Activated CD4-positive, alpha-beta T cell treated with anti-CD3 and anti-CD28 coated beads, Interleukin-2, amount 10 ng/mL, durations not matched to agents 24 days and 14 days (primary cell): ENCODE measurements at regions not wholly inside any gene's neighbourhood (a gene's known extent, or its start where the extent isn't known, plus 50 kb on each side); places are given as distances from the start of the nearest gene placed in this dataset.
A peak's percentile ranks its signal among the peaks of the same experiment; 100 is the strongest.
"Not testable (repeated sequence)": the region's sequence is repeated elsewhere in the genome, so short reads cannot be mapped to it uniquely, and the experiment has no call there.

Experiments used
- DNase-seq: peaks from one replicate; pipeline ENCODE4 v3.0.0; 2022
- H3K27ac Mint-ChIP-seq: one replicate; pipeline ENCODE4 v1.8.0; 2022; ENCODE audit warnings: mild to moderate bottlenecking, mixed read lengths
- H3K27me3 Mint-ChIP-seq: one replicate; pipeline ENCODE4 v1.8.0; 2022; ENCODE audit warnings: mixed read lengths
- H3K36me3 Mint-ChIP-seq: one replicate; pipeline ENCODE4 v1.8.0; 2022; ENCODE audit warnings: low read depth, mild to moderate bottlenecking, mixed read lengths
- H3K4me1 Mint-ChIP-seq: one replicate; pipeline ENCODE4 v1.8.0; 2021; ENCODE audit warnings: mixed read lengths
- H3K4me3 Mint-ChIP-seq: one replicate; pipeline ENCODE4 v1.8.0; 2022; ENCODE audit warnings: mild to moderate bottlenecking, moderate library complexity, mixed read lengths
- H3K9me3 Mint-ChIP-seq: one replicate; pipeline ENCODE4 v1.8.0; 2021; ENCODE audit warnings: mixed read lengths
- intact Hi-C: fragments of 100-400 bp; cut with micrococcal nuclease; formaldehyde crosslinking; loops from one replicate; pipeline ENCODE4 v1.15.1; 2023

DNA sequence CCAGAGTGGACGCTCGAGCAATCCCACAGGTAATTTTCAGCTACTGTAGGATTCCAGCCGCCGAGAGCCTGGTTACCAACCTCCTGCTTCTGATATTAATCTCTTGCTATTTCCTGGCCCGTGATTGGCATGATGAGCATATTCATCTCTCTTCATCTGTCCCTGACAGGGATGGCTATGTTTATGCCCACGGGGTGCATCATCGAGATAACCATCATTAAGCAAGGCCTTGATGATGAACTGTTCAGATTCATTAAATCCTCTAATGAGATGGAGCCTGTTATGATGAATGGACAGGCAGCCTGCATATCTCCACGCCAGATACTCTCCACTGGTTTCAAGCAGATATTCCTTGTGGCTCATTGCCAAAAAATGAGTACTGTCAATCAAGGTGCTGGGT lies 227.3 kb downstream of the ZNF37A start:
- H3K4me1 Mint-ChIP-seq, DNase-seq, H3K27ac Mint-ChIP-seq, H3K9me3 Mint-ChIP-seq, H3K4me3 Mint-ChIP-seq, H3K27me3 Mint-ChIP-seq, H3K36me3 Mint-ChIP-seq, intact Hi-C loops: not testable (repeated sequence)

DNA sequence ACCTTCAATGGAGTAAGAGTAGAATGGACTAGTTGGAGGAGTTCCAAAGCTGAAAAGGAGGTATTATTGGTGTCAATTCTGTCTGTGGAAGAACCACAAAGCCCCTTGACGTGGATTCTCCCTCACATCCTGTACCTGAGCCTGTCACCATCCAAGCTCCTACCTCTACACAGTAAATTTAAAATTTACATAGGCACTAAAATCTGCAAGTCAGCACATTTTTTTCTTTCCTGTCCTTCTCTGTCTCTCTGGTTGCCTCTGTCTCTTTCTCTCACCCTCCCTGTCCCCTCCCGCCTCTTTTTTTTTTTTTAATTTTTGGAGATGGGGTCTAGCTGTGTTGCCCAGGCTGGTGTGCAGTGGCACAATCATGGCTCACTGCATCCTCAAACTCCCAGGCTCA lies 236.2 kb downstream of the ZNF37A start:
- H3K9me3 Mint-ChIP-seq, H3K27me3 Mint-ChIP-seq, DNase-seq, H3K36me3 Mint-ChIP-seq, H3K27ac Mint-ChIP-seq, H3K4me1 Mint-ChIP-seq, intact Hi-C loops, H3K4me3 Mint-ChIP-seq: not testable (repeated sequence)

DNA sequence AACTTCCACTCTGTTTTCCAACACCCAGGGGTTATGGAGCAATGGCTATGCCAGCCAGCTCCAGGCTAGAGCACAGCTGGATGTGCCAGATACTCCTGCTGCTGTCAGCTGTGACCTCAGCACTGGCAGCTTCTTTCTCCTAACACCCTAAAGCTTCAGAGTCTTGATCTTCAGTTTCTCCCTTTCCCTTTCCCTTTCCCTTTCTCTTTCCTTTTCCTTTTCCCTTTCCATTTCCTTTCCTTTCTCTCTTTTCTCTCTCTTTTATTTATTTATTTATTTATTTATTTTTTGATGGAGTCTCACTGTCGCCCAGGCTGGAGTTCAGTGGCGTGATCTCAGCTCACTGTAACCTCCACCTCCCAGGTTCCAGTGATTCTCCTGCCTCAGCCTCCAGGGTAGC lies 237.0 kb downstream of the ZNF37A start:
- intact Hi-C loops, H3K4me1 Mint-ChIP-seq, DNase-seq, H3K27me3 Mint-ChIP-seq, H3K9me3 Mint-ChIP-seq, H3K27ac Mint-ChIP-seq, H3K36me3 Mint-ChIP-seq, H3K4me3 Mint-ChIP-seq: not testable (repeated sequence)

GRCh38 chr10:38333699-38334098 lies 239.6 kb downstream of the ZNF37A start:
- intact Hi-C loops, H3K4me1 Mint-ChIP-seq, H3K27me3 Mint-ChIP-seq, H3K27ac Mint-ChIP-seq, DNase-seq, H3K4me3 Mint-ChIP-seq, H3K9me3 Mint-ChIP-seq, H3K36me3 Mint-ChIP-seq: not testable (repeated sequence)

DNA sequence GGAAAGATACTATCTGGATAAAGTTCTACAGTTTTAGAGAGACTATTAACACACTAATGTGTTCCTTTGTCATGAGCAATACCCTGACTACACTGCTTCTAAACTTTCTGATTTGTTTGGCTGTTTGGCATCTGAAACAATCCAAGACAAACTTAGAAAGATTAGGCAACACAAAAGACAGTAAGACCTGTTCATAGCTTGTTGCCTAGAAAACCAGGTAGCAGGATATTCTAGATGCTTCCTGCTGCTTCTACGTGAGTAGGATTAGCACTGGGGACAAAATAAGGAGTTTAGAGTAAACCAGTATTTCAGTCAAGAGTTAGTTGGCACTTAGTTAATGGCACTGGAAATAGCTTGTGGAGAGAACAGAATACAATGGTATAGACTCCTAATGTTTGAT lies 256.5 kb downstream of the ZNF37A start:
- H3K9me3 Mint-ChIP-seq, H3K27me3 Mint-ChIP-seq, intact Hi-C loops, H3K4me1 Mint-ChIP-seq, H3K4me3 Mint-ChIP-seq, H3K27ac Mint-ChIP-seq, H3K36me3 Mint-ChIP-seq, DNase-seq: not testable (repeated sequence)

DNA sequence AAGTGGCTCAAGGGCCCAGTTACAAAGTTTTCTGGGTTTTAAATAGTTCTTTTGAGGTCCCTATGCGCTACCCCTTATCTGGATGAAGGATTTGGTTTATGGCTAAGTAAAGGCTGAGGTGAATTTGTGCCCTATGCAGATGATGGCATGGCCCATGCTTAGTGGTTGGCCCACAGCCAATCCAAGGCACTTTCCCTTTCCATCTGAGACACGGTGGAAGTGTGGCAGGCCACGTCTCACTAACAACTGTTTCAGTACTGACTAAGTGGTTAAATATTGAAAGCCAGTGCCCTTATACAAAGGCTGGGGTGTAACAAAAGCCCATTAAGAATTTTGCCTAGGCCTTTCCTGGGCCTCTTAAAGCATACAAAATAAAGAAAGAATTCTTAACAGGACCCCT lies 260.3 kb downstream of the ZNF37A start:
- DNase-seq, H3K4me1 Mint-ChIP-seq, H3K4me3 Mint-ChIP-seq, H3K27me3 Mint-ChIP-seq, H3K36me3 Mint-ChIP-seq, intact Hi-C loops, H3K27ac Mint-ChIP-seq, H3K9me3 Mint-ChIP-seq: not testable (repeated sequence)

DNA sequence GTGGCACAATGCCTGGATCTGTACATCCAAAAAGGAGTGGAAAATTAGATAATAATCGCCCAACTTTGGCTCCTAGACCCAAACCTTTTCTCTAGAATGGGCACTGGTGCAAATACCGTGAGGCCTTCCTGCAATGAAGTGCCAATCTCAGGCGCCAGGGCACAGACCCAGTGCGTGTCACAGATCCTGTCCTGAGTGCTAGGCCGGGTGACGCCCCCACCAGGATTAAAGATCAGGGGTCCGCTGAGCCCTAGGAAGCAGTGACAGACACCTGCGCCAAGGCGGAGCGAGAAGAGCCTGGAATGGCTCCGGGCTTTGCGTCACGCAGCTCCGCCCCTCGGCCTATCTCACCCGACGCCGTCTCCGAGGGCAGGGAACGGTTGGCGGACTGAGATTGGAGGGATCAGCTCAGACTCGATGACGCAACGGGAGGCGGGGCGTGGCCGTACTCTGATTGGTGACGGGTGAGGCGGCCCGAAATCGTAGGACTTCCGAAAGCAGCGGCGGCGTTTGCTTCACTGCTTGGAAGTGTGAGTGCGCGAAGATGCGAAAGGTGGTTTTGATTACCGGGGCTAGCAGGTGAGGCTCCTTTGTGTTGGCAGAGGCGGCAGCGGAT lies 261.9 kb downstream of the ZNF37A start:
- intact Hi-C loops = loop anchor here (5.0 kb wide), 2 partner anchors 264 to 499 kb away; partner anchors contain the start of genes ZNF248 and ZNF37A
- Mint-ChIP-seq H3K4me3 (peak overlapping the region; percentile 90), H3K27ac (peak overlapping the region; percentile 97)
- not testable (repeated sequence) for H3K36me3 Mint-ChIP-seq, H3K4me1 Mint-ChIP-seq, H3K27me3 Mint-ChIP-seq, H3K9me3 Mint-ChIP-seq
- peak; percentile 95 for DNase-seq

DNA sequence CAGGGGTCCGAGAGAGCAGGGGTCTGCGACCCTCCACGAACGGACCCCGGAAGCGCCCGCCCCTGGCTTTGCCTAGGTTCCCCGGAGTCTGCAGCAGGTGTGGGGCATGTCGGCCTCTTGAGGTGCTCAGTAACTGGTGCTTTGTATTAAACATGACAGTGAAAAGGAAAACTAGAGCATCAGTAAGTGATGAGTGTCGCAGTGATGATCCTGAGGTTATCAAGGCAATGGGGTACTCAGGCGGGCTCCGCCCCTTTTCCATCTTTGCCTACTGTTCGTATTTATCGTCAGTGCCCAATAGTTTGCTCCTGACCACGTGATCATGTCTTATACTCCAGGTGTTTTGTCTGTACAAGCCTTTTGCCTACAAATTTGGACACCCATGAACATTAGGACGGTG lies 262.4 kb downstream of the ZNF37A start:
- Mint-ChIP-seq H3K4me3 (peak overlapping the region; percentile 90), H3K27ac (peak overlapping the region; percentile 97)
- intact Hi-C loops = loop anchor here (5.0 kb wide), 2 partner anchors 264 to 499 kb away; partner anchors contain the start of genes ZNF248 and ZNF37A

GRCh38 chr10:38362514-38362913 lies 268.4 kb downstream of the ZNF37A start:
- not testable (repeated sequence) for H3K27ac Mint-ChIP-seq, H3K4me1 Mint-ChIP-seq, H3K27me3 Mint-ChIP-seq, DNase-seq, H3K4me3 Mint-ChIP-seq, H3K9me3 Mint-ChIP-seq
- intact Hi-C loops = loop anchor here (10.0 kb wide), 1 partner anchor 388 kb away; the partner anchor contains the start of gene ZNF25
- peaks cover 39% of the 10 kb centered on the region for H3K36me3 Mint-ChIP-seq

More for the DNA sequence above, 262.4 kb downstream of the ZNF37A start:
- peak; percentile 70 for DNase-seq
- H3K9me3 Mint-ChIP-seq, H3K4me1 Mint-ChIP-seq, H3K27me3 Mint-ChIP-seq, H3K36me3 Mint-ChIP-seq: not testable (repeated sequence)

DNA sequence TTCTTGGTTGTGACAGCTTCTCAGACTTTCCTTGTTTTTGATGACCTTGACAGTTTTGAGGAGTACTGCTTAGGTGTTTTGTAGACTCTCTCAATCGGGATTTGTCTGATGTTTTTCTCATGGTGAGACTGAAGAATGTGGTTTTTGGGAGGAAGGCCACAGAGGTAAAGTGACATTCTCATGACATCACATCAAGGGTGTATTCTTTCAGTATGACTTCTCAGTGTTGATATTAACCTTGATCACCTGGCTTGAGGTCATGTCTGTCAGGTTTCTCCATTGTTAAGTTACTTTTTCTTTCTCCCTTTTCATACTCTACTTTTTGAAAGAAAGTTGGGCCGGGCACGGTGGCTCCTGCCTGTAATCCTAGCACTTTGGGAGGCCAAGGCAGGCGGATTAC lies 269.9 kb downstream of the ZNF37A start:
- H3K9me3 Mint-ChIP-seq, H3K4me1 Mint-ChIP-seq, H3K27ac Mint-ChIP-seq, DNase-seq, H3K27me3 Mint-ChIP-seq, H3K4me3 Mint-ChIP-seq: not testable (repeated sequence)
- intact Hi-C loops = loop anchor here (10.0 kb wide), 1 partner anchor 389 kb away; the partner anchor contains the start of gene ZNF25
- H3K36me3 Mint-ChIP-seq = peaks cover 42% of the 10 kb centered on the region

DNA sequence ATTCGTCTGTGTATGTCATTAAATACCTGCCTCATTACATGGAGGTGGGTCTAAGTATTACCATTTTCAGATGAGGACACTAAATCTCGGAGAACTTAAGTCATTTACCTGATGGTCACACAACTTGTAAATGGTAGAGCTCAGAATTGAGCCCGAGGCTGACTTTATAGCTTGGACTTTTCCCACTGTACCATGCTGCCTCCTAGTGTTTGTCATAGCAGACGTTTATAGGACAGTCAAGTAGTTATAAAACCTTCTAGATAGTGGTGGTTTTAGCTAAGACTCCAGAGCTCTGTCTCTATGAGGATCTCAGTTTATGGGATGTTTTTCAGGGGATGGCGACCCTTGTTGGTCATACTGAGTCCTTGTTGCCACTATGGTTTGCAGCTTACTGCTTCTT lies 271.8 kb downstream of the ZNF37A start:
- H3K4me3 Mint-ChIP-seq, H3K9me3 Mint-ChIP-seq, H3K27me3 Mint-ChIP-seq, H3K27ac Mint-ChIP-seq, H3K4me1 Mint-ChIP-seq: not testable (repeated sequence)
- peaks cover 46% of the 10 kb centered on the region for H3K36me3 Mint-ChIP-seq
- DNase-seq = peak; percentile 80
- intact Hi-C loops = loop anchor here (10.0 kb wide), 1 partner anchor 391 kb away; the partner anchor contains the start of gene ZNF25

GRCh38 chr10:38383800-38384199 lies 289.7 kb downstream of the ZNF37A start:
- H3K9me3 Mint-ChIP-seq, H3K27ac Mint-ChIP-seq, H3K4me1 Mint-ChIP-seq, H3K4me3 Mint-ChIP-seq, H3K27me3 Mint-ChIP-seq, DNase-seq, intact Hi-C loops: not testable (repeated sequence)
- H3K36me3 Mint-ChIP-seq = peaks cover 11% of the 10 kb centered on the region

DNA sequence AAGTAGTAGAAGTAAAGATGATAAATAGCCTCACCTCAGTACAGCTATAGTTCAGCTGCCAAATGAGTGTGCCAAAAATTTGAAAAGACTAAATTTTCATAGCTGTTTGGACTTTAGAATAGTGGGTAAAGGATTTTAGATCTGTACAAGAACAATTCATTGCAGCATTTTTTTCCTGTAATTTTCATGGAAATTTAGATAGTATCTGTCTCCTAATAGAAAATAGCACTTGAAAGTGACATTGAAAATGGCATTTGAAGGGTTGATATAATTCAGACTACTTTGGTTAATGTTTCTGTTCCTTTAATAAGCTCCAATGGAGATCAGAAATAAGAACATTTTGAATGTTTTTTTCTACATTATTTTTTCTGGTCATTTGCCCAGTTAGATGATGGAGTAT lies 292.7 kb downstream of the ZNF37A start:
- H3K36me3 Mint-ChIP-seq, H3K27me3 Mint-ChIP-seq, H3K4me1 Mint-ChIP-seq, intact Hi-C loops, H3K27ac Mint-ChIP-seq, H3K4me3 Mint-ChIP-seq, H3K9me3 Mint-ChIP-seq, DNase-seq: not testable (repeated sequence)

GRCh38 chr10:38390725-38391124 lies 296.6 kb downstream of the ZNF37A start:
- H3K27me3 Mint-ChIP-seq, H3K4me1 Mint-ChIP-seq, H3K4me3 Mint-ChIP-seq, intact Hi-C loops, H3K27ac Mint-ChIP-seq, H3K9me3 Mint-ChIP-seq, H3K36me3 Mint-ChIP-seq: not testable (repeated sequence)
- peak; percentile 82 for DNase-seq

DNA sequence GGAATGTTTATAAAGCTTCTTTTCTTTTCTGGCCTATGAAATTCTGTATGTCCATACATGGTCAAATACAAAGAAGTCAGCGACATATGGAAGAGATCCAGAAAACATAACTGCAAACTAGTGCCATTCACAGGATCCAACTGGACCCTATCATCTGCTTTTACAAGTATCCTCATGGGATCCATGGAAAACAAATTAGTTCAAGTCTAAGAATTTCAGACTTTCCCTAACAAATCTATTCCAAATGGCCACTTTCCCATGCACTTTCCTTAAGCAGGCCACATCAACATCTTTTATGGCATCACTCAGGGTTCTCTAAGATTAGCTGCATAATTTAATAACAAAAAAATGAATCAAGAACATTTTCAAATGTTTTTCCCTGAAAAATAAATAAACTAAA lies 301.3 kb downstream of the ZNF37A start:
- DNase-seq, intact Hi-C loops, H3K4me1 Mint-ChIP-seq, H3K36me3 Mint-ChIP-seq, H3K27ac Mint-ChIP-seq, H3K9me3 Mint-ChIP-seq, H3K4me3 Mint-ChIP-seq, H3K27me3 Mint-ChIP-seq: not testable (repeated sequence)
